ENCODE measurements at regions not wholly inside any gene's neighbourhood (a gene's known extent, or its start where the extent isn't known, plus 50 kb on each side); places are given as distances from the start of the nearest gene placed in this dataset.
"Not testable (repeated sequence)": the region's sequence is repeated elsewhere in the genome, so short reads cannot be mapped to it uniquely, and the experiment has no call there.

- WGBS, 5 donors: 50 to 63% (median 61%) methylated on average over 4 of the region's 4 CpGs
- H3K4me1 ChIP-seq: peaks cover 0 to 14% (median 5%) of the 10 kb centered on the region in 6 donors
- no peak overlapping the region for H3K4me3 ChIP-seq
- no peaks in the 10 kb centered on the region for H3K36me3 ChIP-seq
- intact Hi-C loops (cut with DNase I; ENCODE audit: low total_unique reads): no loop called here
- peaks cover 0 to 7% (median 0%) of the 10 kb centered on the region in 7 donors for H3K27me3 ChIP-seq (replicated peaks in 1 of 7)
- TF ChIP-seq POLR2A (IDR thresholded peaks at IDR 0.05) (no peak), POLR2AphosphoS5 (IDR thresholded peaks at IDR 0.05) (no peak), CTCF (IDR thresholded peaks at IDR 0.05 in 8 of 11, conservative IDR thresholded peaks at IDR 0.05 in 3 of 11) (no peak)
- H3K27ac ChIP-seq: peak overlapping the region in 1 of 8 donors; percentile 41
- DNase-seq: peak; percentile 36
- peaks cover 0 to 22% (median 15%) of the 10 kb centered on the region in 8 donors for H3K9me3 ChIP-seq
Observed at GRCh38 chr9:129542741-129543140, 78.2 kb downstream of the C9orf50 start.

- TF ChIP-seq POLR2AphosphoS5 (IDR thresholded peaks at IDR 0.05): no peak
- no peak for TF ChIP-seq POLR2A (IDR thresholded peaks at IDR 0.05)
- no peak for TF ChIP-seq CTCF (IDR thresholded peaks at IDR 0.05 in 8 of 11, conservative IDR thresholded peaks at IDR 0.05 in 3 of 11)
- H3K9me3 ChIP-seq: peaks cover 0 to 22% (median 15%) of the 10 kb centered on the region in 8 donors
- H3K36me3 ChIP-seq: no peaks in the 10 kb centered on the region
- WGBS, 5 donors: 72 to 85% (median 80%) methylated on average over 2 of the region's 2 CpGs
- H3K27ac ChIP-seq: no peak overlapping the region
- H3K4me3 ChIP-seq: no peak overlapping the region
- no peak for DNase-seq
- intact Hi-C loops (cut with DNase I; ENCODE audit: low total_unique reads): no loop called here
- no peaks in the 10 kb centered on the region for H3K27me3 ChIP-seq (replicated peaks in 1 of 7)
- H3K4me1 ChIP-seq: peaks cover 0 to 9% (median 3%) of the 10 kb centered on the region in 6 donors
Observed at GRCh38 chr9:129541270-129541669, 79.6 kb downstream of the C9orf50 start.

DNA sequence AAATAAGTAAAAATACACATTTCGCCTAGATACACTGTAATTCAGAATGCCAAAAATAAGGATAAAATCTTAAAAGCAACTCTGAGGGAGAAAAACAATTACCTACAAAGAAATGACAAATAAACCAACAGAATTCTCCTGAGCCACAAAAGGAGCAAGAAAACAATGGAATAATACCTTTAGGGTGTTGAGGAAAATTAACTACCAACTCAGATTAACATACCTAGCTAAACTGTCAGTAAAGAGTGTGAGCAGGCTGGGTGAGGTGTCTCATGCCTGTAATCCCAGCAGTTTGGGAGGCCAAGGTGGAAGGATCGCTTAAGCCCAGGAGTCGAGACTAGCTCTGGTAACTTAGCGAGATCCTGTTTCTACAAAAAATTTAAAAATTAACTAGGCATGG lies 81.5 kb downstream of the C9orf50 start:
- peaks cover 0 to 22% (median 15%) of the 10 kb centered on the region in 8 donors for H3K9me3 ChIP-seq
- intact Hi-C loops (cut with DNase I; ENCODE audit: low total_unique reads): no loop called here
- no peak for DNase-seq
- TF ChIP-seq POLR2AphosphoS5 (IDR thresholded peaks at IDR 0.05) (no peak), POLR2A (IDR thresholded peaks at IDR 0.05) (no peak), CTCF (IDR thresholded peaks at IDR 0.05 in 8 of 11, conservative IDR thresholded peaks at IDR 0.05 in 3 of 11) (no peak)
- 93 to 97% (median 96%) methylated on average over 4 of the region's 4 CpGs for WGBS, 5 donors
- H3K4me1 ChIP-seq: peaks cover 0 to 9% (median 2%) of the 10 kb centered on the region in 6 donors
- no peak overlapping the region for H3K4me3 ChIP-seq
- H3K27ac ChIP-seq: no peak overlapping the region
- no peaks in the 10 kb centered on the region for H3K36me3 ChIP-seq
- no peaks in the 10 kb centered on the region for H3K27me3 ChIP-seq (replicated peaks in 1 of 7)

- H3K27ac ChIP-seq; DNase-seq; H3K27me3 ChIP-seq (replicated peaks in 1 of 7); H3K36me3 ChIP-seq; H3K4me1 ChIP-seq; H3K4me3 ChIP-seq; intact Hi-C loops (cut with DNase I; ENCODE audit: low total_unique reads): not testable (repeated sequence)
- WGBS, 5 donors: 70 to 86% (median 81%) methylated on average over 5 of the region's 5 CpGs
- peaks cover 0 to 10% (median 6%) of the 10 kb centered on the region in 8 donors for H3K9me3 ChIP-seq
Observed at GRCh38 chr9:129531860-129532402, 89.0 kb downstream of the C9orf50 start.

DNA sequence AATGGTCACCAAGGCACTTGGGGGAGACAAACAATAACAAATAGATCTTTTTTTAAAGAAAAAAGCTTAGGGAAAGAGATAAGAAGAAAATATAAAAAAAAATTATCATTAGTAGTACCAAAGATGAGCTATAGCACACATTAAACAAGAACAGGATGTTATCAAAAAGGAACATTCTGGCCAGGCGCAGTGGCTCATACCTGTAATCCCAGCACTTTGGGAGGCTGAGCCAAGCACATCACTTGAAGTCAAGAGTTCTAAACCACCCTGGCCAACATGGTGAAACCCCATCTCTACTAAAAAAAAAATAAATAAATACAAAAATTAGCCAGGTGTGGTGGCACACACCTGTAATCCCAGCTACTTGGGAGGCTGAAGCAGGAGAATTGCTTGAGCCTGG lies 92.9 kb downstream of the C9orf50 start:
- H3K4me1 ChIP-seq; H3K36me3 ChIP-seq; H3K27me3 ChIP-seq (replicated peaks in 1 of 7); H3K27ac ChIP-seq; H3K4me3 ChIP-seq; intact Hi-C loops (cut with DNase I; ENCODE audit: low total_unique reads); DNase-seq: not testable (repeated sequence)
- WGBS, 5 donors: 63 to 96% (median 93%) methylated on average over 1 of the region's 1 CpG
- peaks cover 0 to 10% (median 6%) of the 10 kb centered on the region in 8 donors for H3K9me3 ChIP-seq
